ENCODE measurements at regions not wholly inside any gene's neighbourhood (a gene's known extent, or its start where the extent isn't known, plus 50 kb on each side); places are given as distances from the start of the nearest gene placed in this dataset.

DNA sequence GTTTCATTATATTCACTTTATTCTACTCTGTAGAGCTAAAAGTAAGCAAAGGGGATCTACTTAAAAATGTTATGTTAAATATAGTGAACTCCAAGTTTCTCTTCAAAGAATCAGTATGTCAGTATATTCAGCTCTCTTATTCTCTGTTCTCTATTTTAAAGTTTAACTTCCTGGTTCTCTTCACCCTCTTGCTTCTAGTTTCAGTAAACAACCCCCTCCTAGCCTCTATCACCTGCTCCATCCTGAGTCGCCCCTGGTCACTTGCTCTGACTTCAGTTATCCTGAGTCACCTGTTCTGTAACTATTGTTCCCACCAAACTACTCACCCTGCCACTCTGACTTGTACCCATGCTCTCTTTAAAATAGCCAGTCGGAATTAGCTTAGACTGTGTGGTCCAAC, 180.9 kb upstream of the AADAT start:
- TF ChIP-seq, protein P1, sequence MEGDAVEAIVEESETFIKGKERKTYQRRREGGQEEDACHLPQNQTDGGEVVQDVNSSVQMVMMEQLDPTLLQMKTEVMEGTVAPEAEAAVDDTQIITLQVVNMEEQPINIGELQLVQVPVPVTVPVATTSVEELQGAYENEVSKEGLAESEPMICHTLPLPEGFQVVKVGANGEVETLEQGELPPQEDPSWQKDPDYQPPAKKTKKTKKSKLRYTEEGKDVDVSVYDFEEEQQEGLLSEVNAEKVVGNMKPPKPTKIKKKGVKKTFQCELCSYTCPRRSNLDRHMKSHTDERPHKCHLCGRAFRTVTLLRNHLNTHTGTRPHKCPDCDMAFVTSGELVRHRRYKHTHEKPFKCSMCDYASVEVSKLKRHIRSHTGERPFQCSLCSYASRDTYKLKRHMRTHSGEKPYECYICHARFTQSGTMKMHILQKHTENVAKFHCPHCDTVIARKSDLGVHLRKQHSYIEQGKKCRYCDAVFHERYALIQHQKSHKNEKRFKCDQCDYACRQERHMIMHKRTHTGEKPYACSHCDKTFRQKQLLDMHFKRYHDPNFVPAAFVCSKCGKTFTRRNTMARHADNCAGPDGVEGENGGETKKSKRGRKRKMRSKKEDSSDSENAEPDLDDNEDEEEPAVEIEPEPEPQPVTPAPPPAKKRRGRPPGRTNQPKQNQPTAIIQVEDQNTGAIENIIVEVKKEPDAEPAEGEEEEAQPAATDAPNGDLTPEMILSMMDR (IDR thresholded peaks at IDR 0.05; ENCODE audit: borderline replicate concordance, insufficient read depth, low read depth, low read length): no peak
- H3K4me3 ChIP-seq (ENCODE audit: low read depth, low read length): no peak overlapping the region

GRCh38 chr4:170269950-170270349, 180.2 kb upstream of the AADAT start:
- TF ChIP-seq, protein P1 (IDR thresholded peaks at IDR 0.05; ENCODE audit: borderline replicate concordance, insufficient read depth, low read depth, low read length): no peak
- H3K4me3 ChIP-seq (ENCODE audit: low read depth, low read length): no peak overlapping the region

DNA sequence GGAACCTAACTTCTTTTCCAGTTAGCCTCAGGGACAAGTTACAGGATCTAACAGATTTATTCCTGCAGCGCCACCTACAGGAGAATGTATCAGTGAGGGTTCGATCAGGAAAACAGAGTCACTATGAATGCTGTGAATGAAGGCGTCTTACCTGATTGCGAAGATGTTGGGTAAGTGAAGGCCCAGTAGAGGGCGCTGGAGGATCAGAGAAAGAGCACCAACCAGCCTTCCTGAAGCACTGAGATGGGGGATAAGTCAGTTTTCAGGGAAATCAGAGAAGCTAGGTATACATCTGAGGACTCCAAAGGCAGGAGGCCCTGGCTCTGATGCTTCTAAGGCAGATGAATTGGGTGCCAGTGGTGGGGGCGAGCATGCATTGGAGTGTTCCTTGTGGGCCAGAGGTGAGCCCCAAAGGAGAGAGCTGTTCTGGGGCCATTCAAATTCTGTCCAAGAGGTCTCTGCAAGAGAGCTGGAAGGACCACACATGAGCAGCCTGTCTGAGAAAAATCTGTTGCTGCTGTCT, 169.9 kb upstream of the AADAT start:
- H3K4me3 ChIP-seq (ENCODE audit: low read depth, low read length): no peak overlapping the region
- TF ChIP-seq, protein P1 (IDR thresholded peaks at IDR 0.05; ENCODE audit: borderline replicate concordance, insufficient read depth, low read depth, low read length): peak; percentile 77

- TF ChIP-seq, protein P1 (IDR thresholded peaks at IDR 0.05; ENCODE audit: borderline replicate concordance, insufficient read depth, low read depth, low read length): no peak
- no peak overlapping the region for H3K4me3 ChIP-seq (ENCODE audit: low read depth, low read length)
These were observed 167.1 kb upstream of the AADAT start for GRCh38 chr4:170256807-170257206.

DNA sequence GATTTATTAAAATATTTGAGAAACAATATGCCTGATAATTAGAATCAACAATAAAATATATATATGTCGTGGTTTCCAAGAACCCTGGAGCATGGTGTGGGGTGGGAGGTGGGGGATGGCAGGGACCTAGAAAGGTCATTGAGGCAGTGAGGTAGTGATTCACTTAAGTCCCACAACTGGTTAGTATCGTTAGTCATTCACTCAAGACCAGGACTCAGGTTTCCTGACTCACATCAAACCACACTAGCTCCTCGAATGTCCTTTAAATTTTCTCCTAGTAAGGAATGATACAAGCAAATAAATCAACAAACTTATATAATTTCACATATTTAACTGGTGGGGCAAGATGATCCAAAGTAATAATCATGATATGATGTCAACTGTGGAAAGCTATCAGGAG, 158.8 kb upstream of the AADAT start:
- H3K4me3 ChIP-seq (ENCODE audit: low read depth, low read length): no peak overlapping the region
- TF ChIP-seq, protein P1 (IDR thresholded peaks at IDR 0.05; ENCODE audit: borderline replicate concordance, insufficient read depth, low read depth, low read length): no peak

DNA sequence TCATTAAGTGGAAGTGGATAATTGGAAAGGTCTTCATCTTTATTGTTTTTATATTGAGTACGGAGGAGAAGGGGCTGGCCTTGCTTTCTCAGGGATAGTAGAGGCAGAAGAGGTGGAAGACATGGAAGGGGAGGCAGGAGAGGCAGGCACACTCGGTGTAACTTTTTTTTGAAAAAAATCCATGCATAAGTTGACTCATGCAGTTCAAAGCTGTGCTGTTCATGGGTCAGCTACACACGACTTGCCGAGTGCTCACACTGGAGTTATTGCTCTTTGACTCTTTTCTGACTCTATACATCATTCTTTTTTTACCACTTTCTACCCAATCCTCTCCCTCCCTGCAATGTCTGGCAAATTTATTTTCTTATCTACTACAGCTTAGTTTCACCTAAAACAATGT, 158.3 kb upstream of the AADAT start:
- TF ChIP-seq, protein P1 (IDR thresholded peaks at IDR 0.05; ENCODE audit: borderline replicate concordance, insufficient read depth, low read depth, low read length): no peak
- no peak overlapping the region for H3K4me3 ChIP-seq (ENCODE audit: low read depth, low read length)

- TF ChIP-seq, protein P1 (IDR thresholded peaks at IDR 0.05; ENCODE audit: borderline replicate concordance, insufficient read depth, low read depth, low read length): no peak
- H3K4me3 ChIP-seq (ENCODE audit: low read depth, low read length): no peak overlapping the region
These were observed 157.8 kb upstream of the AADAT start for GRCh38 chr4:170247596-170247995.
